Lower lobe of right lung (tissue), 2 donors: ENCODE measurements at regions not wholly inside any gene's neighbourhood (a gene's known extent, or its start where the extent isn't known, plus 50 kb on each side); places are given as distances from the start of the nearest gene placed in this dataset.

Experiments
- ATAC-seq, 2 donors: fragments of 200-7000 bp; cut with Tn5 transposase; one replicate each; pipeline ENCODE4 v1.9.1; 2020 to 2022; ENCODE audit warnings: mild to moderate bottlenecking in 2 of 2, moderate library complexity in 2 of 2
- DNase-seq: peaks from one replicate; pipeline ENCODE4 v3.0.0-alpha.2; 2020
- H3K27ac ChIP-seq: fragments of 200-600 bp; one replicate; pipeline ENCODE4 v1.8.0; 2022
- H3K27me3 ChIP-seq: fragments of 200-600 bp; one replicate; pipeline ENCODE4 v1.8.0; 2022; ENCODE audit warnings: low read depth
- H3K36me3 ChIP-seq: fragments of 200-600 bp; one replicate; pipeline ENCODE4 v1.8.0; 2022; ENCODE audit warnings: mild to moderate bottlenecking
- H3K4me1 ChIP-seq: fragments of 200-600 bp; one replicate; pipeline ENCODE4 v1.8.0; 2022
- H3K4me3 ChIP-seq: fragments of 200-600 bp; one replicate; pipeline ENCODE4 v1.8.0; 2022; ENCODE audit warnings: mild to moderate bottlenecking
- H3K9me3 ChIP-seq: fragments of 200-600 bp; one replicate; pipeline ENCODE4 v1.8.0; 2022
- intact Hi-C: fragments of 100-400 bp; cut with DNase I; formaldehyde crosslinking; loops from one replicate; pipeline ENCODE4 v1.11.0; 2022
- TF ChIP-seq, protein P1 (sequence below): fragments of 200-600 bp; IDR thresholded peaks from one replicate; pipeline ENCODE4 v1.8.0; 2022; ENCODE audit warnings: antibody characterized with exemption, mild to moderate bottlenecking
- donor health status: DM: no; HTN: yes; CAD: no; lungs with severe emphysema.

DNA sequence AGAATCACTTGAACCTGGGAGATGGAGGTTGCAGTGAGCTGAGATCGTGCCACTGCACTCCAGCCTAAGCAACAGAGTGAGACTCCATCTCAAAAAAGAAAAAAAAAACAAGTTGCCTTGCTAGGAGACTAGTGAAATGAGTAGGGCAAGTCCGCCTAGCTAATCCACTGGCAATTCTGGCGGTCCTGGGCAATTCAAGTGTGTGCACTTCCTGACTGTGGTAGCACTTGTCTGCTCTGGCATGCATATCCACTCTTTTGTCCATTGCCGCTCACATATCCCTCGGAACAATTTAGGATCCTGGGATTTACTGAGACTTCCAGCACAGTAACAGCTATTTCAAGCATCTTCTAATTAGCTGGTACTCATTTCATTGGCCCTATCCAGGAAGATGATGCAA is 426.3 kb upstream of the ADGRL2 start:
- no peaks in the 10 kb centered on the region for H3K36me3 ChIP-seq
- no peak overlapping the region for H3K4me3 ChIP-seq
- H3K9me3 ChIP-seq = no peaks in the 10 kb centered on the region
- intact Hi-C loops = no loop called here
- DNase-seq = no peak
- no peak overlapping the region for H3K27ac ChIP-seq
- ATAC-seq = no peak
- H3K27me3 ChIP-seq = no peaks in the 10 kb centered on the region
- TF ChIP-seq, protein P1, sequence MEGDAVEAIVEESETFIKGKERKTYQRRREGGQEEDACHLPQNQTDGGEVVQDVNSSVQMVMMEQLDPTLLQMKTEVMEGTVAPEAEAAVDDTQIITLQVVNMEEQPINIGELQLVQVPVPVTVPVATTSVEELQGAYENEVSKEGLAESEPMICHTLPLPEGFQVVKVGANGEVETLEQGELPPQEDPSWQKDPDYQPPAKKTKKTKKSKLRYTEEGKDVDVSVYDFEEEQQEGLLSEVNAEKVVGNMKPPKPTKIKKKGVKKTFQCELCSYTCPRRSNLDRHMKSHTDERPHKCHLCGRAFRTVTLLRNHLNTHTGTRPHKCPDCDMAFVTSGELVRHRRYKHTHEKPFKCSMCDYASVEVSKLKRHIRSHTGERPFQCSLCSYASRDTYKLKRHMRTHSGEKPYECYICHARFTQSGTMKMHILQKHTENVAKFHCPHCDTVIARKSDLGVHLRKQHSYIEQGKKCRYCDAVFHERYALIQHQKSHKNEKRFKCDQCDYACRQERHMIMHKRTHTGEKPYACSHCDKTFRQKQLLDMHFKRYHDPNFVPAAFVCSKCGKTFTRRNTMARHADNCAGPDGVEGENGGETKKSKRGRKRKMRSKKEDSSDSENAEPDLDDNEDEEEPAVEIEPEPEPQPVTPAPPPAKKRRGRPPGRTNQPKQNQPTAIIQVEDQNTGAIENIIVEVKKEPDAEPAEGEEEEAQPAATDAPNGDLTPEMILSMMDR = no peak
- no peaks in the 10 kb centered on the region for H3K4me1 ChIP-seq

- Histone ChIP-seq H3K36me3 (no peaks in the 10 kb centered on the region), H3K4me1 (no peaks in the 10 kb centered on the region), H3K27ac (no peak overlapping the region), H3K27me3 (no peaks in the 10 kb centered on the region), H3K9me3 (no peaks in the 10 kb centered on the region), H3K4me3 (no peak overlapping the region)
- intact Hi-C loops = no loop called here
- ATAC-seq = no peak
- TF ChIP-seq, protein P1 = no peak
- no peak for DNase-seq
Measured at GRCh38 chr1:81371864-81372263, 428.9 kb upstream of the ADGRL2 start.

- no peaks in the 10 kb centered on the region for H3K9me3 ChIP-seq
- no peak for DNase-seq
- H3K4me1 ChIP-seq = no peaks in the 10 kb centered on the region
- ATAC-seq = no peak
- H3K27me3 ChIP-seq = no peaks in the 10 kb centered on the region
- TF ChIP-seq, protein P1 = no peak
- no peak overlapping the region for H3K27ac ChIP-seq
- H3K36me3 ChIP-seq = no peaks in the 10 kb centered on the region
- no peak overlapping the region for H3K4me3 ChIP-seq
- intact Hi-C loops = no loop called here
Measured at GRCh38 chr1:81369833-81370232, 430.9 kb upstream of the ADGRL2 start.

DNA sequence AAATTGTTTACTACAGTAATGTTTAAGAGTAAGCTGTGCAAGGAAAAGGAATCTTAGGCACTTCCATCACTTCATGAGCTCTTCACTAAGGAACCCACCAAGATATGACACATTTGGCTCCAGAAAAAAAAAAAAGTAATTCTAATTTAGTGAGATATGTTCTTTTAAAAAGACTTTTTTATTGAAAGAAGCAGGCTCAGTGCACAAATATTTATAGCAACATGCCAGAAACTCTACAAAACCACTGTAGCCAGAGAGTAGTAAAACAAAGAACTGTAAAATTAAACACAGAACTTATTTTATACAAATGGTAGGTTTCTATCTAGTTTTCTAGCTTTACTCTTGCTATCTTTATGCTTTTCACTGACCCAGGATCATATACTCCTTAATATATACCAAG is 434.6 kb upstream of the ADGRL2 start:
- Histone ChIP-seq H3K27me3 (no peaks in the 10 kb centered on the region), H3K4me1 (no peaks in the 10 kb centered on the region), H3K27ac (no peak overlapping the region), H3K36me3 (no peaks in the 10 kb centered on the region), H3K9me3 (no peaks in the 10 kb centered on the region), H3K4me3 (no peak overlapping the region)
- intact Hi-C loops = no loop called here
- ATAC-seq (no peak), DNase-seq (no peak)
- TF ChIP-seq, protein P1 = no peak

DNA sequence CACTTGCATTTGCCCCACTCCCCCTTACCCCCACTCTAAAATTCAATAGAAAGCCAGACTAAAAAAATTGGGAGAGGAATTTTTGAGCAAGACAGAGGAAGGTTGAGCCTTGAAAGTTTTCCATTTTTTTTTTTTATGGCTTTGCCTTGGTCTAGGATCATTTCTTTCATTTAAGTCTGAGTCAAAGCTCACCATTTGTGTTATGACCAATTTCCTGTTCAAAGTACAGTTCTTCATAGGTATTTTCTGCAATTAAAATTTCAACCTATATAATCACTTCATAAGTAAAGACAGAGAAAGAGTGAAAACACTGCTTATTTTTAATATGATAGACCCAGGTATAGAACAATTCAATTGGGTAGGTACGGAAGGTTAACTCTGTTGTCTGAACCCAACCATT is 436.6 kb upstream of the ADGRL2 start:
- H3K36me3 ChIP-seq = no peaks in the 10 kb centered on the region
- DNase-seq (no peak), ATAC-seq (no peak)
- TF ChIP-seq, protein P1 = no peak
- no peak overlapping the region for H3K4me3 ChIP-seq
- no peaks in the 10 kb centered on the region for H3K27me3 ChIP-seq
- intact Hi-C loops = no loop called here
- H3K9me3 ChIP-seq = no peaks in the 10 kb centered on the region
- no peaks in the 10 kb centered on the region for H3K4me1 ChIP-seq
- H3K27ac ChIP-seq = no peak overlapping the region

DNA sequence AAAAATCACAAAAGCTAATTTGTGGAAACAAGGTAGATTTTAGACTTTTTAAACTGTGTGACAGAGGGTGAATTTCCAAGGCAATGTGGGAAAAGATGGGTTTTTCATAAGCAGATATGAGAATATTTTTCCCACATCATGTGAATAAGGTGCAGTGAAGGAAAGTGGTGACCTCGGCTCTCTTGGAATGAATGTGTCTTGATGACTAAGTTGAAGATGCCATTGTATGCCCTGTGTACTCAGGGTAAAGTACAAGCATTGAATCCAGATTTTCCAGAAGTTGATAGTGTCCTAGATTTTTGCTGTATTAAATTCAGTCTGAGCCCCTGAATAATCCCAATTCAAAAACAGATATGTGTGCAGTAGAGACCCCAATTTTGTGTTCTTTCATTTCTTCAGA is 442.6 kb upstream of the ADGRL2 start:
- H3K4me3 ChIP-seq = no peak overlapping the region
- DNase-seq = no peak
- H3K4me1 ChIP-seq = no peaks in the 10 kb centered on the region
- no peaks in the 10 kb centered on the region for H3K9me3 ChIP-seq
- no peak for ATAC-seq
- TF ChIP-seq, protein P1 = no peak
- H3K36me3 ChIP-seq = no peaks in the 10 kb centered on the region
- no peaks in the 10 kb centered on the region for H3K27me3 ChIP-seq
- intact Hi-C loops = no loop called here
- H3K27ac ChIP-seq = no peak overlapping the region
